Activated CD4-positive, CD25-positive, alpha-beta regulatory T cell treated with anti-CD3 and anti-CD28 coated beads, Interleukin-2, amount 50 U/mL, for 24 hours (primary cell): ENCODE measurements at regions not wholly inside any gene's neighbourhood (a gene's known extent, or its start where the extent isn't known, plus 50 kb on each side); places are given as distances from the start of the nearest gene placed in this dataset.

ENCODE experiments used
- ATAC-seq, 2 donors: fragments of 150-1000 bp; cut with Tn5 transposase; one replicate each; pipeline ENCODE4 v1.10.0; 2021; ENCODE audit warnings: mild to moderate bottlenecking in 1 of 2, moderate library complexity in 1 of 2

- no peak for ATAC-seq
These were observed 97.8 kb downstream of the AQP9 start for GRCh38 chr15:58235961-58236360.

GRCh38 chr15:58240191-58240932 lies 102.2 kb downstream of the AQP9 start:
- ATAC-seq = no peak

- no peak for ATAC-seq
These were observed 103.7 kb downstream of the AQP9 start for GRCh38 chr15:58241872-58242271.

GRCh38 chr15:58243070-58243469 lies 104.9 kb downstream of the AQP9 start:
- ATAC-seq = no peak

GRCh38 chr15:58244536-58244935 lies 106.4 kb downstream of the AQP9 start:
- no peak for ATAC-seq

GRCh38 chr15:58246041-58246440 lies 107.9 kb downstream of the AQP9 start:
- ATAC-seq = no peak

- ATAC-seq = no peak
These were observed 110.0 kb downstream of the AQP9 start for GRCh38 chr15:58247855-58248842.

GRCh38 chr15:58249646-58250312 lies 111.6 kb downstream of the AQP9 start:
- ATAC-seq = peak; percentile 53 to 72

GRCh38 chr15:58252586-58253323 lies 114.6 kb downstream of the AQP9 start:
- ATAC-seq = no peak

- ATAC-seq = no peak
These were observed 119.7 kb downstream of the AQP9 start for GRCh38 chr15:58257776-58258325.

- no peak for ATAC-seq
These were observed 120.5 kb downstream of the AQP9 start for GRCh38 chr15:58258501-58259292.

GRCh38 chr15:58260205-58260724 lies 122.1 kb downstream of the AQP9 start:
- no peak for ATAC-seq

- no peak for ATAC-seq
These were observed 122.6 kb downstream of the AQP9 start for GRCh38 chr15:58260725-58261267.

- ATAC-seq = no peak
These were observed 123.2 kb downstream of the AQP9 start for GRCh38 chr15:58261368-58261767.

- ATAC-seq = no peak
These were observed 126.1 kb downstream of the AQP9 start for GRCh38 chr15:58264053-58264971.

- no peak for ATAC-seq
These were observed 128.9 kb downstream of the AQP9 start for GRCh38 chr15:58267051-58267450.

- no peak for ATAC-seq
These were observed 130.6 kb downstream of the AQP9 start for GRCh38 chr15:58268746-58269267.

GRCh38 chr15:58269455-58270414 lies 131.6 kb downstream of the AQP9 start:
- ATAC-seq = peak; percentile 56 to 66
